ENCODE measurements at regions not wholly inside any gene's neighbourhood (a gene's known extent, or its start where the extent isn't known, plus 50 kb on each side); places are given as distances from the start of the nearest gene placed in this dataset.

- Mint-ChIP-seq H3K9me3 (no peaks in the 10 kb centered on the region), H3K27me3 (peaks cover 49% of the 10 kb centered on the region), H3K36me3 (ENCODE audit: low read depth) (no peaks in the 10 kb centered on the region), H3K27ac (no peak overlapping the region), H3K4me3 (no peak overlapping the region), H3K4me1 (no peaks in the 10 kb centered on the region)
- ChIA-PET POLR2A (interaction anchor here (0.7 kb wide), 1 partner anchor 26 kb away, joined by 3 read pairs; no protein-coding TSS in a partner anchor), CTCF (no interaction called here)
- no peak for DNase-seq
Observed at GRCh38 chr1:25054526-25055323, 124.6 kb upstream of the RUNX3 start.

- Mint-ChIP-seq H3K4me1 (no peaks in the 10 kb centered on the region), H3K27ac (no peak overlapping the region), H3K4me3 (no peak overlapping the region), H3K27me3 (peaks cover 52% of the 10 kb centered on the region), H3K9me3 (no peaks in the 10 kb centered on the region), H3K36me3 (ENCODE audit: low read depth) (no peaks in the 10 kb centered on the region)
- ChIA-PET CTCF (no interaction called here), POLR2A (interaction anchor here (0.5 to 0.7 kb wide), 2 partner anchors 23 to 1503 kb away, joined by 4 read pairs; no protein-coding TSS in a partner anchor)
- DNase-seq: no peak
Observed at GRCh38 chr1:25053576-25054250, 123.6 kb upstream of the RUNX3 start.

- CTCF ChIA-PET: interaction anchor here (1.2 to 2.3 kb wide), 2 partner anchors 10 to 14 kb away, joined by 5 to 9 read pairs; no protein-coding TSS in a partner anchor
- no peak overlapping the region for H3K27ac Mint-ChIP-seq
Observed at GRCh38 chr1:25051906-25052305, 121.8 kb upstream of the RUNX3 start.

GRCh38 chr1:25051504-25051903 is 121.4 kb upstream of the RUNX3 start:
- Mint-ChIP-seq H3K4me3 (no peak overlapping the region), H3K36me3 (ENCODE audit: low read depth) (no peaks in the 10 kb centered on the region), H3K27ac (no peak overlapping the region), H3K4me1 (no peaks in the 10 kb centered on the region), H3K27me3 (peaks cover 41% of the 10 kb centered on the region), H3K9me3 (no peaks in the 10 kb centered on the region)
- CTCF ChIA-PET: interaction anchor here (2.3 kb wide), 1 partner anchor 14 kb away, joined by 9 read pairs; no protein-coding TSS in a partner anchor
- POLR2A ChIA-PET: no interaction called here
- DNase-seq: no peak

More at GRCh38 chr1:25051906-25052305, 121.8 kb upstream of the RUNX3 start:
- no peaks in the 10 kb centered on the region for H3K9me3 Mint-ChIP-seq
- H3K27me3 Mint-ChIP-seq: peaks cover 42% of the 10 kb centered on the region
- no peaks in the 10 kb centered on the region for H3K36me3 Mint-ChIP-seq (ENCODE audit: low read depth)
- H3K4me1 Mint-ChIP-seq: no peaks in the 10 kb centered on the region
- H3K4me3 Mint-ChIP-seq: no peak overlapping the region
- POLR2A ChIA-PET: no interaction called here
- no peak for DNase-seq

- Mint-ChIP-seq H3K27ac (no peak overlapping the region), H3K4me3 (no peak overlapping the region), H3K4me1 (no peaks in the 10 kb centered on the region), H3K36me3 (ENCODE audit: low read depth) (no peaks in the 10 kb centered on the region), H3K9me3 (no peaks in the 10 kb centered on the region), H3K27me3 (peaks cover 34% of the 10 kb centered on the region)
- POLR2A ChIA-PET: no interaction called here
- CTCF ChIA-PET: interaction anchor here (2.0 kb wide), 1 partner anchor 13 kb away, joined by 12 read pairs; no protein-coding TSS in a partner anchor
- no peak for DNase-seq
Observed at GRCh38 chr1:25050165-25050564, 120.1 kb upstream of the RUNX3 start.

- no peak for DNase-seq
- peaks cover 32% of the 10 kb centered on the region for H3K27me3 Mint-ChIP-seq
- H3K27ac Mint-ChIP-seq: no peak overlapping the region
- no peaks in the 10 kb centered on the region for H3K36me3 Mint-ChIP-seq (ENCODE audit: low read depth)
- no peaks in the 10 kb centered on the region for H3K4me1 Mint-ChIP-seq
- POLR2A ChIA-PET: no interaction called here
- H3K9me3 Mint-ChIP-seq: no peaks in the 10 kb centered on the region
- H3K4me3 Mint-ChIP-seq: no peak overlapping the region
- CTCF ChIA-PET: interaction anchor here (2.0 kb wide), 1 partner anchor 12 kb away, joined by 12 read pairs; no protein-coding TSS in a partner anchor
Observed at GRCh38 chr1:25049190-25049589, 119.1 kb upstream of the RUNX3 start.

GRCh38 chr1:25048728-25049127 is 118.7 kb upstream of the RUNX3 start:
- Mint-ChIP-seq H3K27ac (no peak overlapping the region), H3K27me3 (peaks cover 29% of the 10 kb centered on the region), H3K4me1 (no peaks in the 10 kb centered on the region), H3K36me3 (ENCODE audit: low read depth) (no peaks in the 10 kb centered on the region), H3K4me3 (no peak overlapping the region), H3K9me3 (no peaks in the 10 kb centered on the region)
- POLR2A ChIA-PET: no interaction called here
- no peak for DNase-seq
- CTCF ChIA-PET: interaction anchor here (2.0 kb wide), 1 partner anchor 12 kb away, joined by 12 read pairs; no protein-coding TSS in a partner anchor

GRCh38 chr1:25047506-25048240 is 117.6 kb upstream of the RUNX3 start:
- CTCF ChIA-PET: interaction anchor here (0.6 to 3.0 kb wide), 4 partner anchors 10 to 541 kb away, joined by 3 to 19 read pairs (median 4); no protein-coding TSS in a partner anchor
- Mint-ChIP-seq H3K4me3 (no peak overlapping the region), H3K36me3 (ENCODE audit: low read depth) (no peaks in the 10 kb centered on the region), H3K9me3 (no peaks in the 10 kb centered on the region), H3K27me3 (peaks cover 25% of the 10 kb centered on the region), H3K4me1 (no peaks in the 10 kb centered on the region), H3K27ac (no peak overlapping the region)
- POLR2A ChIA-PET: no interaction called here
- no peak for DNase-seq

GRCh38 chr1:25046194-25046532 is 116.1 kb upstream of the RUNX3 start:
- H3K36me3 Mint-ChIP-seq (ENCODE audit: low read depth): no peaks in the 10 kb centered on the region
- POLR2A ChIA-PET: no interaction called here
- peaks cover 14% of the 10 kb centered on the region for H3K27me3 Mint-ChIP-seq
- peaks cover 6% of the 10 kb centered on the region for H3K4me1 Mint-ChIP-seq
- H3K4me3 Mint-ChIP-seq: no peak overlapping the region
- CTCF ChIA-PET: interaction anchor here (0.8 to 3.0 kb wide), 5 partner anchors 9 to 218 kb away, joined by 3 to 19 read pairs (median 3); no protein-coding TSS in a partner anchor
- no peaks in the 10 kb centered on the region for H3K9me3 Mint-ChIP-seq
- no peak overlapping the region for H3K27ac Mint-ChIP-seq
- DNase-seq: no peak

GRCh38 chr1:25045480-25046193 is 115.6 kb upstream of the RUNX3 start:
- Mint-ChIP-seq H3K4me3 (no peak overlapping the region), H3K9me3 (no peaks in the 10 kb centered on the region), H3K27me3 (peaks cover 10% of the 10 kb centered on the region), H3K27ac (no peak overlapping the region), H3K4me1 (peaks cover 6% of the 10 kb centered on the region), H3K36me3 (ENCODE audit: low read depth) (no peaks in the 10 kb centered on the region)
- POLR2A ChIA-PET: no interaction called here
- no peak for DNase-seq
- CTCF ChIA-PET: interaction anchor here (0.8 to 3.0 kb wide), 5 partner anchors 8 to 217 kb away, joined by 3 to 19 read pairs (median 3); no protein-coding TSS in a partner anchor

- Mint-ChIP-seq H3K36me3 (ENCODE audit: low read depth) (no peaks in the 10 kb centered on the region), H3K4me1 (peaks cover 11% of the 10 kb centered on the region), H3K4me3 (no peak overlapping the region), H3K27ac (no peak overlapping the region), H3K27me3 (peaks cover 4% of the 10 kb centered on the region), H3K9me3 (no peaks in the 10 kb centered on the region)
- no peak for DNase-seq
- CTCF ChIA-PET: interaction anchor here (1.0 kb wide), 1 partner anchor 56 kb away, joined by 3 read pairs; no protein-coding TSS in a partner anchor
- POLR2A ChIA-PET: no interaction called here
Observed at GRCh38 chr1:25043228-25043580, 113.1 kb upstream of the RUNX3 start.
